GM18861 (cell line): ENCODE measurements at regions not wholly inside any gene's neighbourhood (a gene's known extent, or its start where the extent isn't known, plus 50 kb on each side); places are given as distances from the start of the nearest gene placed in this dataset.

ENCODE experiments used
- ATAC-seq: cut with Tn5 transposase; IDR thresholded peaks from one replicate; pipeline ENCODE4 v1.9.1; 2021; ENCODE audit not compliant: unreplicated experiment

DNA sequence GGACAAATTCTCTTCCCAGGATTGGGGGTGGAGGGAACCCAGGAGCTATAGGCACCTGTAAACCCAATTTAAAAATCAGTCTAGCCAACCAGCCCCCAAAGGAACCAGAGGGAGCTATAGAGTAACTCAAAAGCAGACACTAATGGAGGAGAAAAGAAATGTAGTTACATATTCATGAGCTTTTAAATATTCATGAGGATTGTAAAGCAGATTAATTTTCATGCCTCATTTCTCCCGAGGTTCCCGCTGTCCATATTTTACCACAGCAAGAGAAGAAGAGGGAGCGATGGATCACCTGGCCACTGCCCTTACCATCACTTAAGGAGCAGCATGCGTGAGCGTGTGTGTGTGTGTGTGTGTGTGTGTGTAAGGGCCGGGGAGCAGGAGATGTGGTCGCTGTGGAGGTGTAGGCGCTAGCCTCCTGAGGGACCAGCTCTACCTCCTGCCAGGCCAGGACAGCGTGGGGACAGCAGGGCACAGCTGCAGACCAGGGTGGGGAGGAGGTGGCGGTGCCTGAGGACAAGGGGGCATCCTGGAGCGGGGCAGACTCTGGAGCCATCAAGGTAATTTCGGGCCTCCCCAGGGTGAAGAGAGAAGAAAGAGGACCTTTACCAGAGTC is 100.7 kb upstream of the THY1 start:
- ATAC-seq: no peak

DNA sequence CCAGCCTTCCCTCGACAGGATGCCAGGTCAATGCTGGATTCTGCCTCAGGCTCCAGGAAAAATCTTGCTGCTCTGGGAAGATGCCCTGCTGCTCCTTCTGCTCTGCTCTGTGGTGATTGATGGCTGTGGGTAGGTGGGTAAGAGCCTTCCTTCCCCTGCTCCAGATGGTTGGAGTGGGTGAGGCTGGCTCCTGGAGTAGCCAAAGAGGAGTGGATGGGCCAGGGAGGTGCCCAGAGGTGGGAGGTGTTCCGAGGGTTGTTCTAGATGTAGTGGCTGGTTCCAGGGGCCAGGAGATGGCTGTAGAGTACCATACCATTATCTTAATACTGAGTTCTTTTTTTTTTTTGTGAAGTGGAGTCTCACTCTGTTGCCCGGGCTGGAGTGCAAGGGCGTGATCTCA is 99.6 kb upstream of the THY1 start:
- no peak for ATAC-seq

DNA sequence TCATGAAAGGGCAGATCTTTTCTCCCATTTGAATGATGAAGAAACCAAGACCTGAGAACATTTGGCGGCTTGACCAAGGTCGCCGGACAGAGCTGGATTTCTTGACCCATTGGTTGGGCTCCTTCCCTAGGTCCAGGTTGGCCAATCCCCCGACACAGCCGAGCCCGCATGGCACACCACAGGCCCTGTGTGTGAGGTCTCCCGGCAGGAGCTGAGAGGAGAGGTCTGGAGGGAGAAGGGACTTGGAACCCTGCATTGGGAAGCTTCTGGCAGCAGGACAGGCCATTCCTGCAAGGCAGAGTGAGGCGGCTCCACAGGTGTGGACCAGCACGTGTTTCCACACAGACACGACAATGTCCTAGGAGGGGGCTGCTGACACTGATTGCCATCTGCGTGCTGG is 98.6 kb upstream of the THY1 start:
- no peak for ATAC-seq

DNA sequence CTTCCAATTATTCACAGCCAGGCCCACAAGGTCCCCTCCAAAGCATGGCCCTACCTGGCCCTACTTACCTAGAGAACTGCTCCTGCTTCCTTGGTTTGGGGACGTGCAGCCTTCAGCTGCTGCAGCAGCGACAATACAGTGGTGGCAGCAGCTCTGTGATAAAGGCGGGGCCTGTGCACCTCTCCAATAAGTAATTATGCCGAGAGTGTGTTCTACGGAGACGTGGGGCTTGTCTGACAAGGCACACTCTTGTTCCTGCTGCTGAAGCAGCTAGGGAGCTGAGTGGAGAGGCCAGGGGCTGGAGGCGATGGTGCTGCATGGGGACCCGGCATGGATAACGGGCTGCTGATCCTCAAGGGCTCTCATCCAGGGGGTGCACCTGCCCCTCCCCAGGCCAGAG is 98.0 kb upstream of the THY1 start:
- ATAC-seq: no peak

DNA sequence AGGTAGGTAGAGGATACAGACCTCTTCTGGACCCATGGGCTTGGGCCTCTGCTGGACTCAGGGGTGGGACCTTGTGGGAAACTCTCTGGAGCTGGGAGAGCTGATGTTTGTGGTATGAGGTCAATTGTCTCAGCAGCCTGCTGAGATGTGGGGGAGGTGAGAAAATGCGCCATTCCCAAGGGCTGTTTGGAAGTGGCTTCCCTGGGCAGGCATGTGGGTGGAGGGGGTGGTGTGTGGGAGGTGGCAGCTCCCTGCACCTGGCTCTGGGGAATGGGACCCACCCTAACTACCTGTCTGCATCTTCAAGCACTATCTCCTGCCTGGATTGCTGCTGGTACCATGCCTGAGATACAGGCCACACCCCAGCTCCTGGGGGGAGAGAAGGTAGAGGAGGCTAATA is 97.4 kb upstream of the THY1 start:
- no peak for ATAC-seq

DNA sequence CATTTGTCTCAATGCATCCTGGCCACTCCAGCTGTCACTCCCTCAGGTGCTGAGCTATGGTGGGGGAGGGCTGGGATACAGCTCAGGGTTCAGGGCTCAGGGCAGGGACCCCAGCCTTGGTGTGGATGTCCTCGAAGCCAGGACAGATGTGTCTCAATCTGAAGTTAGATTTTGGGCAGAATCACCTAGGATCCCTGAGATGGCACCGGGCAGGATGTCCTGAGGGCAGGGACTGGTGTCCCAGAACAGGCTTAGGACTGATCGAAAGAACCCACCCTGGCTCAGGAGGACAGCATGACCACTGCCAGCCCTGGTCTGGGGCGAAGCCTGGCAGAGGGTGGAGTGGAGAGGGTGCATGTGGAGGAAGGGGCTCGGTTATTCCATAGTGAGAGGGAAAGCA is 96.8 kb upstream of the THY1 start:
- no peak for ATAC-seq

DNA sequence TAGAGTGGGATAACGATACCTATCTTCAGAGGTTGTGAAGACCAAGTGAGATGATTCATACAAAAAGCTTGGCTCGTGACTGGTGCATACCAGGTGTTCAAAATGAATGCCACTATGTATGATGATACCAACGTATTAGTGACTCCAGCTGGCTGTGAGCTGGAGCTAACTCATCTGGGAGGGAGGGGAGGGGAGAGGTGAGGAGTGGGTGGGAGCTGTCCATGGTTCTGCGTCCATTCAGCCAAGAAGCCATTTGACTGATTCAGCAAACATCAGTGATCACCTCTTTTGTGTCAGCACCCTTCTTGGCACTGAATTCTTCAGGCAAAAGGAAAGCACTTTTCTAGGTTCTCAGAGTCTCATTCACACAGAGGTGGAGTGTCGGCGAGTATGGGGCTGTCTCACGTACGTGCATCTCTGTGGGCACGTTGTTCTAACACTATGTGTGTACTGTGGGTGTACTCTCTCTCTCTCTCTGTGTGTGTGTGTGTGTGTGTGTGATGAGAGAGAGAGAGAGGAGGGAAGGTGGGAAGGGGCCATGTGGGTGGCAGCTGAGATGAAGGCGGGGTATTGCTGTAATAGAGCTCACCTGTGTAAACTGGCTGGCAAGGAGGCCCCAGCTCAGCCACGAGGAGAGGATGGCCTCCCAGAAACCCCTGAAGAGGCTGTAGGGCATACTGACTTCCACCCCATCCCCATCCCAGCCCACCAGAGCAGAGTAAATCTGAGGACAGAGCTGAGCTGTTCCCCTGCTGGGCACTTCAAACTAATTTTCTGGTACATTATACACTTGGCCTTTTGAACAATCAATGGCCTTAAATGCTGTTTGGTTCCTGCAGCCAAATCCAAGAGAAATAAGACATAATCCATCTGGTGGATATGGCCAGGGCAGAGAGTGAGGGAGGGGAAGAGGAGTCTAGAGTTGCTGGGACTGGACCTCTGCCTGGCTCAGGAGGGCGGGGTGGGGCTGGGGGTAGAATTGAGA is 96.1 kb upstream of the THY1 start:
- no peak for ATAC-seq

DNA sequence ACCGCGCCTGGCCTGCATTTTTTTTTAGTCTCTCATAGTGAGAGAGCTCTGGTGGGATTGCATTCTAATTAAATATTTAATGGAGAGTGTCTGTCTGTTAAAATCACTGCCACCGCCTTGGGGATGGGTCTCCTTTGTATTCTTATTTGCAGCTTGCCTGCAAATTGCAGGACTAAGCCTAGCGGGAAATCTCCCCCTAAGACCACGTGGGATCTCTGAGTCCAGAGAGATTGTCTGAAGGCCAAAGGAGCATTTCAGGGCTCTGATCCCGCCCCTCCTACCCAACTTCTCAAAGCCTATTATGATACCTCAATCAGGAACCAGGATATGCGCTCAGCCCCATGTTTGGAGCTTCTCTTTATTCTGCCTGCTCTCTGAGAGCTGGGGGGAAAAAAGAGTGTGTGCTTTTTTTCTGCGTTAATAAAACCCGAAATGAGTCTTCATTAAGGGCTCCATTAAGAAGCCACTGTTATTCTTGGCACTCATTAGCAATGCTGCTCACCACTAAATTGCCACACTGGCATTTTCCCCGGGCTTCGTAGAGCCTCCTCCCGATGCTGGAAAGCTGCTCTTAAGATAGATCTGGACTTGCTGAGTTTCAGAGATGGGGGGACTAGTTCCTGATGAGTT is 92.9 kb upstream of the THY1 start:
- no peak for ATAC-seq

DNA sequence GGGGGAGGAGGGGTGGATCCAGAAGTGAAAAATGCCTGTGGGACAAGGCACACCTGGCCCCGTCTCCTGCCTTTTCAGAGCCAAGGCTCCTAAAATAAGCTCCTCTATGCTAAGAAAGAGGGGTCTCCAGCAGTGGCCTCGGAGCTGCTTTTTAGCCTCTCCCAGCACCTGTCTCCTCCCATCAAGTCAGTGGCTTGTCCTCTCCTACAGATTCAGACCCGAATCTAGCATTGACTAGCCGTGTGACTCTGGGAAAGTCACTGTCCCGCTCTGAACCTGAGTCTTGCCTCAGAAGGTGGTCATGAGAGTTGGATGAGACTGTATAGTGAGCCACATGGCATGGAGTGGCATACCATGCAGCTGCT is 90.8 kb upstream of the THY1 start:
- ATAC-seq: no peak

DNA sequence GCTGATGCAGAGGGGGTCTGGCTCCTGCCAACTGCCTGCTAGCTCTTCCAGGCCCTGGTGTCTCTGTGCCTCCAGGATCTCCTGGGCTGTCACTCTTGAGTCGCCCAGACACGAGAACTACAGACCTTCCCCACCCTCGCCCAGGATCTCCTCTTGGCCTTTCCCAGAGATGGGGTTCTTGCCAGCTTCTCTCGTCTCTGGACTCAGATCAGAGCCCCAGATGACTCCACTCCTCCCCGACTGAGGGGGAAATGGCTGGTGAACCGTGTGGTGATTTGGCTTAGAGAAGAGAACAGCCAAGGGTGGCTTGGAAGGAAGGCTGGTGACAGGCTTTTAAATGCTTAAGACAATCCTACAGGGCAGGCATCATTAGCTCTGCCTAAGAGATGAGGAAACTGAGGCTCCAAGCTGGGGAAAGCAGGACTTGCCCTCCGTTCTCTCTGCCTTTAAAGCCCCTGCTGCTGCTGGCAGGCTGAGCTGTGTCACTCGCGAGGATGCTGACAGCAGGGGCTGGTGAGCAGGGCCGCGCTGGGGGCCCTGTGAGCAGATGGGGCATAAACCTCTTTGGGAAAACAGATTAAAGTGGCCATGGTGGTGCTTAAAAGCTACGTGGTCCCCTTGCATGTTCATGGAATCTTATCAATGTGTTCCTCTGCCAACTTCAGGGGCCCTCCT is 90.3 kb upstream of the THY1 start:
- ATAC-seq: no peak

DNA sequence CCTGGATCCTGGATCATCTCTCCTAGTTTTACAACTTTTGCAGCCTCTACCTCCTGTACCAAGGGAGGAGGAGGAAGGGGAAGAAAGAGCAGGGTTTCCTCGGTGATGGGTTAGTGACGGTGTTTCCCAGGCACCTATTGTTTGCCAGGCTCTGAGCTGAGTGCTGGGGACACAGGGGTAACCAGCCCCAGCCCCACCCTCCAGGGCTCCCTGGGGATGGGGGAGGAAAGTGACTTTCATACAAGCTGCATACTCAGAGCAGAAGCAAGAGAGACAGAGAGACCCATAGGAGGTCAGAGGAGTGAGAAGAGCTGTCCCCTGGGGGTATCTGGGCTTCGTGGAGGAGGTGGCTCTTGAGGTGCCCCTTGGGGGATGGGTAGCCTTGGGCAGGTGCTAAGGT is 89.4 kb upstream of the THY1 start:
- ATAC-seq: peak; percentile 62

DNA sequence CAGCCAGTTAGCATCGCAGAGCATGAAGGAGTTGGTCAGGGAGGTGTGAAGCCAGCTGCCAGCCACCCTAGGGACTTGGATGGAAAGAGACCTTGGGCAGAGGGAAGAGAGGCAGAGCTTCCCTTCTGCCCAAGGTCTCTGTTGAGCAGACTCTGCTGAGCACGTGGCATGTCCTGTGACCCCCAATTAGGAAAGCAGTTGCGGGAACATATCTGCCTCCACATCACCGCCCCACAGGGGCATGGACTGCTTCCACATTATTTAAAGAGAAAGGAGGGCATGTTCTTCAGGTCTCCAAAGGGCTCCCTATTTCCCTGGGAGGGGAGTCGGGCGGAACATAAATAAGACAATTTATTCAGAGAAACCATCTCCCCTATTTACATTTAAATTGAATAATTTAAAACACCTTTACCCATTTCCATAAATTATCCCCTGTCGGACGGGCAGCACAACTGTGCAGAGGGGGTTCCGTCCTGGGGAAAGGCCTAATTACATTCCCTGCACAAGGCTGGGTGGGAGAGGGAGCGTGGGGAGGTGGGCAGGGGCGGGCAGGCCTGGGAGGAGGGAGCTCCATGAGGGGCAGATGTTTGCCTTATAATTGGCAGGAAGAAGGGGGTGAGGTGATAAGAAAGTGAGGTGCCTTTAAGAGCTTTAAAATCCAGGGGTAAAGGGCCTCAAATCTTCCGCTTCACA is 88.8 kb upstream of the THY1 start:
- ATAC-seq: no peak

DNA sequence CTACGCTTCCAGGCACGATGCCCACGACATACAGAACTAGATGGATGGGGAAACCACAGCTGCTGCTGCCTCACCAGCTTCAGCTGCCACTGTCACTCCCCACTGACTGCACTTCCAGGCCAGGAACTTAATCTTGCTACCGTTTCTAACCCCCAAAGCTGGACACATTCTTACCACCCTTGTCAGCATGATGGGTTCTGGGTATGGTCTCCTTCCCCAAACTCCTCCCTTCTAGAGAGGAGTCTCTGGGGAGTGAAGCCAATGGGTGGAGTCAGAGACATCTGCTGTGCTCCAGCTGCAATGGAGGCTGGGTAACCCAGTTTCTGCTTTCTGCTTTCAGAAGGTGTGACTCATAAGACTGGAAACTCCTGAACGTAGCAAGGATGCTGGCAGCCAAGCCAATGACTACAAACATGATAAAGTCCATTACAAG is 87.0 kb upstream of the THY1 start:
- ATAC-seq: peak; percentile 77

DNA sequence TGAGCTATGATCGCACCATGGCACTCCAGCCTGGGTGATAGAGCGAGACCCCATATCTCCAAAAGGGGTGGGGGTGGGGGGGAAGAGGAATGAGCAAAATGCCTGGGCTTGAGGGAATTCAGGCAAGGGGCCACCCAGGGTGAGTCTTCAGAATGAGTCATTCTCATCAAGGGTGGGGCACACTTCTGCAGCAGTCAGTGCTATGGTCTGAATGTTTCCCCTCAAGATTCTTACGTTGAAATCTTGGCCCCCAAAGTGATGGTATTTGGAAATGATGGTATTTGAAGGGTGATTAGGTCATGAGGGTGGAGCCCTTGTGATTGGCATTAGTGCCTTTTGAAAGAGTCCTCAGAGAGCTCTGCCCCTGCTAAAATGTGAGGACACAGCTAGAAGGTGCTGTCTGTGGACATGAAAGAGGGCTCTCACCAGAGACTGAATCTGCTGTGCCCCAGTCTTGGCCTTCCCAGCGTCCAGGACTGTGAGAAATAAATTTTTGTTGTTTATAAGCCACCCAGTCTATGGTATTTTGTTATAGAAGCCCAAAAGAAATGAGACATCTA is 86.4 kb upstream of the THY1 start:
- ATAC-seq: no peak

DNA sequence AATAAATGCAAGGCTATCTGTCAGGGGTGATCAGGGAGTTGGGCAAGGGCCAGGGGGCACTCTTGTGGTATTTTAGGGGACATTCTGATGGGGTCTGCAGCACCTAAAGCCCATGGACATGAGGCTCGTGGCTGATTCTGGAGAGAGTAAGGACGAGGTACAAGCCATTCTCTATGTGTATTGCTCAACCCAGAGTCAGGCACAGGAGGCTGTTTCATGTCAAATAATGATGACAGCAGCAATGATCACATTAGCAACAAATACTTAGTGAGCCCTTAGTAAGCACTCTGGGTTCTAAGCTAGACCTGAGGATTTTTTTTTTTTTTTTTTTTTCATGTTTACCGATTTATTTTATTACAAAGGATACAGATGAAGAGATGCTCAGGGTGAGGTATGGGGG is 83.5 kb upstream of the THY1 start:
- ATAC-seq: no peak

DNA sequence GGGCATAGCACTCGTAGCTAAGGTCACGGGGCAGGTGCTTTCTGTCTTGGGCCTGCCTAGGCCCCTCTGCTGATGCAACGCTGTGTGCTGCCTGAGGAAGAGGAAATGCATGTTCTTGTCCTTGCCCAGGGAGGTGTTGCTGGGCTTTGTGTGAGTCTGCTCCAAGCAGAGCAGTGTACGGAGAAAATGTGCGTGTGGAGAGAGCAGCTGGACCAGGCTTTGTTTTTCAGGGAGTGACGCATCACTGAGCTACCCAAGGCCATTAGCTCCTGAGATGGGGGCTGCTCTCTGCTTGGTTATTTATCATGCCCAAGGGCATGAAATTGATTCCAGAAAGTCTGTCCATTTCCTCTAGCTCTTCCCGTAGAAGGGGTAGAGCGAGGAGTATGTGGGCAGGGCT is 82.9 kb upstream of the THY1 start:
- ATAC-seq: no peak

DNA sequence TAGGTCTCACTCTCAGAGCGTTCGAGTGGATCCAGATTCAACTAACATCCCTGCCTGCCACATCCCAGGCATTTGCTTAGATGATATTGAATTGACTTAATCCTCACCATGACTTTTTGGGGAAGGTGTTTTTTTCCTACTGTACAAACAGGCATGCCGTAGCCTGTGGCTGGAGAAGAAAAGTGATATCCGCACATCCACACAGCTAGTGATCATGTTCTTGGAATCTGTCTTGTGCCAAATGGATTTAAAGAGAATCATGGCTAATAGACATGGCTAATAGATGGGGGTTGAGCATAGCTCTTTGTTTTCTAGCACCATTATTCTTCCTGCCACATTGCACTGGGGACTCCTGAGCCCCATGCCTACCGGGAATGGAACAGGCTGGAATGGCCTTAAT is 82.1 kb upstream of the THY1 start:
- ATAC-seq: no peak

DNA sequence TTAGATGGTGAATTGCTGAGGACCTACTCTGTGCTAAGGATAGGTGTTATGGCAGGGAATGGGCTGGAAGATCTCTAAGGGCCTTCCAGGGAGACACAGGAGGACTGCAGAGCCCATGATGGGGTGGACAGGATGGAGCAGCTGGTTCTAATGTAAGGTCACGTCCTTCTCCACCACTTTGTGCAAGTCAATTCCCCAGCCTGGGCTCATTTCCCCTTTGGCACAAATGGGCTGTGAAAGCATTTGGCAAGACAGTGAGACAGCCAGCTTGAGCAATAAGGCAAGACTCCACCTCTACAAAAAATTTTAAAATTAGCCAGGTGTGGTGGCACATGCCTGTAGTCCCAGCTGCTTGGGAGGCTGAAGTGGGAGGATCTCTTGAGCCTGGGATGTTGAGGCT is 81.4 kb upstream of the THY1 start:
- ATAC-seq: no peak

DNA sequence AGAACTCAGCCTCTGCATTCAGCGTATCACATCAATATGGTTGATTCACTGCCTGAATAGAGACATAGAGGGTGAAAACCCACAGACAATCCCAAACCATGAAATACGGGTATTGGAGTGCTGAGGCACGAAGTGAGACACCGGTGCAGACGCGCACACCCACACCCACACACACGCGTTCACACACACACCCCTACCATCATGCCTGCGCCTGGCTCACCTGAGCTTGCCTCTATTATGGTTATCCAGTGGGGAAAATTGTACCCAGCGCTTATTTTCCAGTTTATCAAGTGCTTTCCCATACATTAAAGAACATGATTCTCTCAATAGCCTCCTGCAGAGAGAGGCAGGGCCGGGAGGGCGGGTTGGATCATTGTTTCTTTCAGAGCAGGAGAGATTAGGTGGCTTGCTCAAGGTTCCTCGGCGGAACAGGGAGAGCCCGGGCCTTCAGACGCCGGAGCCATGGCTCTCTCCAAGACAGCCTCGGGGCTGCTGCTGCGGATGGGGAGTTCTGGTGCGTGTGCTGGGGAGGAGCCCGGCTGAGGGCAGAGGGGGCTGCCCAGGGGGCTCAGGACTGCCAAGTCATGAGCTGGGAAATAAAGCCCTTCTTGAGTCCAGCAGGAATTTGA is 78.9 kb upstream of the THY1 start:
- ATAC-seq: no peak

DNA sequence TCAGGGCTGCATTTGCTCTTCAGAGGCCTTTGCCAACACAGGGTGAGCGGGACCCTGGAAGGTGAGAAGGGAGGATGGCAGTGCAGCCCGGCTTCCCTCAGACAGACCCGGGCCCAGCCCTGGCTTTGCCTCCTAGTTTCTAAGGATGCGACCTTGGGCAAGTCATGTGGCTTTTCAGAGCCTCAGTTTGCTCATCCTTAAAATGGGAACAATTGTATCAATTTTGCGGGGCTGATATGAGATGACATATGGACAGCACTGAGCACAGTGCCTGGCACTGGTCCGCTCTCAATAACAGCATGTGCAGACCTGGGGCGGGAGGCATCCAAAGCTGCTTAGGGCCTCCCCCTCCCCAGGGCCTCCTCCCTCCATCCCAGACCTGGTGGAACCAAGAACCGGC is 74.7 kb upstream of the THY1 start:
- no peak for ATAC-seq
